HepG2 (cell line): ENCODE measurements at regions not wholly inside any gene's neighbourhood (a gene's known extent, or its start where the extent isn't known, plus 50 kb on each side); places are given as distances from the start of the nearest gene placed in this dataset.

Source experiments
- CREM ChIP-seq, 2 experiments: sonication (generic) in 1 of 2; formaldehyde crosslinking in 1 of 2; IDR thresholded peaks; 2 replicates each; pipeline versions ENCODE4 v1.4.0 to v1.6.1; 2016 to 2020; ENCODE audit warnings: antibody characterized with exemption in 1 of 2, mild to moderate bottlenecking in 1 of 2, missing genetic modification reagents in 1 of 2
- DNMT3B ChIP-seq: conservative IDR thresholded peaks from 2 replicates; pipeline ENCODE4 v1.6.1; 2016; ENCODE audit warnings: missing biosample characterization, control low read depth
- MTA1 ChIP-seq: sonication (generic); formaldehyde crosslinking; IDR thresholded peaks from 2 replicates; pipeline ENCODE4 v1.4.0; 2020; ENCODE audit warnings: missing genetic modification reagents, mild to moderate bottlenecking, borderline replicate concordance
- NR2F1 ChIP-seq, 2 experiments: fragments of 450-650 bp in 1 of 2; formaldehyde crosslinking in 1 of 2; IDR thresholded peaks; 2 replicates each; pipeline versions ENCODE4 v1.5.0 to v1.6.1; 2016 to 2020; ENCODE audit warnings: mild to moderate bottlenecking in 1 of 2, missing compliant biosample characterization in 1 of 2, missing genetic modification reagents in 1 of 2, moderate library complexity in 1 of 2
- RAD51 ChIP-seq: fragments of 450-650 bp; IDR thresholded peaks from 2 replicates; pipeline ENCODE4 v1.6.1; 2016; ENCODE audit warnings: borderline replicate concordance
- RFX1 ChIP-seq: fragments of 450-650 bp; IDR thresholded peaks from 2 replicates; pipeline ENCODE4 v1.6.1; 2017
- TRIM24 ChIP-seq: sonication (generic); formaldehyde crosslinking; IDR thresholded peaks from 2 replicates; pipeline ENCODE4 v1.8.0; 2022; ENCODE audit warnings: mild to moderate bottlenecking, missing genetic modification reagents
- TSC22D2 ChIP-seq: sonication (generic); formaldehyde crosslinking; IDR thresholded peaks from 2 replicates; pipeline ENCODE4 v1.5.1; 2020; ENCODE audit warnings: missing genetic modification reagents, mild to moderate bottlenecking, borderline replicate concordance
- YEATS2 ChIP-seq: sonication (generic); formaldehyde crosslinking; IDR thresholded peaks from 2 replicates; pipeline ENCODE4 v1.4.0; 2020; ENCODE audit warnings: missing genetic modification reagents, borderline replicate concordance
- ZFX ChIP-seq: sonication (generic); formaldehyde crosslinking; IDR thresholded peaks from 2 replicates; pipeline ENCODE4 v1.4.0; 2020; ENCODE audit warnings: mild to moderate bottlenecking, low read depth, missing genetic modification reagents, moderate library complexity
- ZKSCAN1 ChIP-seq: fragments of 150-350 bp; IDR thresholded peaks from 2 replicates; pipeline ENCODE4 v1.6.1; 2014; ENCODE audit warnings: low read length
- ZNF331 ChIP-seq: sonication (generic); formaldehyde crosslinking; IDR thresholded peaks from 2 replicates; pipeline ENCODE4 v1.4.0; 2020; ENCODE audit warnings: missing genetic modification reagents
- TF ChIP-seq, protein P1 (sequence below): sonication (generic); formaldehyde crosslinking; IDR thresholded peaks from 2 replicates; pipeline ENCODE4 v1.5.1; 2020; ENCODE audit warnings: mild to moderate bottlenecking, missing genetic modification reagents
- TF ChIP-seq, protein P2 (sequence below): sonication (generic); formaldehyde crosslinking; IDR thresholded peaks from 2 replicates; pipeline ENCODE4 v1.5.0; 2020; ENCODE audit warnings: mild to moderate bottlenecking, missing genetic modification reagents, moderate library complexity

GRCh38 chr2:180751306-180751920, 229.0 kb upstream of the UBE2E3 start:
- no peak for TF ChIP-seq NR2F1 (CRISPR knock-in tag; IDR thresholded peaks at IDR 0.05)
- TF ChIP-seq CREM (IDR thresholded peaks at IDR 0.05) = no peak
- no peak for TF ChIP-seq CREM (CRISPR knock-in tag; IDR thresholded peaks at IDR 0.05)
- no peak for TF ChIP-seq RFX1
- TF ChIP-seq TSC22D2 (CRISPR knock-in tag) = no peak
- no peak for TF ChIP-seq RAD51
- TF ChIP-seq TRIM24 (CRISPR knock-in tag) = no peak
- TF ChIP-seq YEATS2 = no peak
- TF ChIP-seq DNMT3B = no peak
- TF ChIP-seq, protein P1, sequence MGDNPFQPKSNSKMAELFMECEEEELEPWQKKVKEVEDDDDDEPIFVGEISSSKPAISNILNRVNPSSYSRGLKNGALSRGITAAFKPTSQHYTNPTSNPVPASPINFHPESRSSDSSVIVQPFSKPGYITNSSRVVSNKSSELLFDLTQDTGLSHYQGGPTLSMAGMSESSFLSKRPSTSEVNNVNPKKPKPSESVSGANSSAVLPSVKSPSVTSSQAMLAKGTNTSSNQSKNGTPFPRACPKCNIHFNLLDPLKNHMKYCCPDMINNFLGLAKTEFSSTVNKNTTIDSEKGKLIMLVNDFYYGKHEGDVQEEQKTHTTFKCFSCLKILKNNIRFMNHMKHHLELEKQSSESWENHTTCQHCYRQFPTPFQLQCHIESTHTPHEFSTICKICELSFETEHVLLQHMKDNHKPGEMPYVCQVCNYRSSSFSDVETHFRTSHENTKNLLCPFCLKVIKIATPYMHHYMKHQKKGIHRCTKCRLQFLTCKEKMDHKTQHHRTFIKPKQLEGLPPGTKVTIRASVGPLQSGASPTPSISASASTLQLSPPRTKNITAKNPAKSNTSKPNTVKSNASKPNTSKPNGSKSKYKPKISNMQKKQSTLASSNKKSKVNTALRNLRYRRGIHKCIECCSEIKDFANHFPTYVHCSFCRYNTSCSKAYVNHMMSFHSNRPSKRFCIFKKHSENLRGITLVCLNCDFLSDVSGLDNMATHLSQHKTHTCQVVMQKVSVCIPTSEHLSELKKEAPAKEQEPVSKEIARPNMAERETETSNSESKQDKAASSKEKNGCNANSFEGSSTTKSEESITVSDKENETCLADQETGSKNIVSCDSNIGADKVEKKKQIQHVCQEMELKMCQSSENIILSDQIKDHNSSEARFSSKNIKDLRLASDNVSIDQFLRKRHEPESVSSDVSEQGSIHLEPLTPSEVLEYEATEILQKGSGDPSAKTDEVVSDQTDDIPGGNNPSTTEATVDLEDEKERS (CRISPR knock-in tag) = no peak
- TF ChIP-seq ZFX (CRISPR knock-in tag) = no peak
- no peak for TF ChIP-seq MTA1
- TF ChIP-seq, protein P2, sequence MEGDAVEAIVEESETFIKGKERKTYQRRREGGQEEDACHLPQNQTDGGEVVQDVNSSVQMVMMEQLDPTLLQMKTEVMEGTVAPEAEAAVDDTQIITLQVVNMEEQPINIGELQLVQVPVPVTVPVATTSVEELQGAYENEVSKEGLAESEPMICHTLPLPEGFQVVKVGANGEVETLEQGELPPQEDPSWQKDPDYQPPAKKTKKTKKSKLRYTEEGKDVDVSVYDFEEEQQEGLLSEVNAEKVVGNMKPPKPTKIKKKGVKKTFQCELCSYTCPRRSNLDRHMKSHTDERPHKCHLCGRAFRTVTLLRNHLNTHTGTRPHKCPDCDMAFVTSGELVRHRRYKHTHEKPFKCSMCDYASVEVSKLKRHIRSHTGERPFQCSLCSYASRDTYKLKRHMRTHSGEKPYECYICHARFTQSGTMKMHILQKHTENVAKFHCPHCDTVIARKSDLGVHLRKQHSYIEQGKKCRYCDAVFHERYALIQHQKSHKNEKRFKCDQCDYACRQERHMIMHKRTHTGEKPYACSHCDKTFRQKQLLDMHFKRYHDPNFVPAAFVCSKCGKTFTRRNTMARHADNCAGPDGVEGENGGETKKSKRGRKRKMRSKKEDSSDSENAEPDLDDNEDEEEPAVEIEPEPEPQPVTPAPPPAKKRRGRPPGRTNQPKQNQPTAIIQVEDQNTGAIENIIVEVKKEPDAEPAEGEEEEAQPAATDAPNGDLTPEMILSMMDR = no peak
- no peak for TF ChIP-seq ZNF331
- TF ChIP-seq ZKSCAN1 = no peak
